ENCODE measurements at regions not wholly inside any gene's neighbourhood (a gene's known extent, or its start where the extent isn't known, plus 50 kb on each side); places are given as distances from the start of the nearest gene placed in this dataset.

- TF ChIP-seq NR2C2 (IDR thresholded peaks at IDR 0.05; ENCODE audit: borderline replicate concordance, control insufficient read depth, insufficient read length, low read depth): no peak
- no peak for TF ChIP-seq ZNF384 (IDR thresholded peaks at IDR 0.05; ENCODE audit: borderline replicate concordance, low read depth, low read length)
- no peak for TF ChIP-seq JUND (IDR thresholded peaks at IDR 0.05; ENCODE audit: low read depth, low read length)
- TF ChIP-seq SIX5 (IDR thresholded peaks at IDR 0.05; ENCODE audit: low read depth, low read length, severe bottlenecking): no peak
- no peak for TF ChIP-seq ZBTB33 (IDR thresholded peaks at IDR 0.05)
- no peak for TF ChIP-seq HCFC1 (IDR thresholded peaks at IDR 0.05; ENCODE audit: low read length)
- TF ChIP-seq MEF2A (IDR thresholded peaks at IDR 0.05; ENCODE audit: insufficient read depth, low read depth, low read length): no peak
- TF ChIP-seq MEF2B (IDR thresholded peaks at IDR 0.05; ENCODE audit: partially characterized antibody, poor library complexity, severe bottlenecking): no peak
- ATAC-seq (no peak), FAIRE-seq (no peak), DNase-seq (ENCODE audit: low read depth, low spot score) (no peak)
- H3K4me3 ChIP-seq: no peak overlapping the region
- ChIA-PET SMC1A (ENCODE audit: uncharacterized antibody, unreplicated experiment) (no interaction called here), POLR2A (no interaction called here), RAD21 (ENCODE audit: unreplicated experiment) (no interaction called here), CTCF (no interaction called here)
- no peaks in the 10 kb centered on the region for H3K27me3 ChIP-seq (replicated peaks in 1 of 2; ENCODE audit: control insufficient read depth in 2 of 2, insufficient read depth in 2 of 2, low read length in 1 of 2)
- H3K27ac ChIP-seq (ENCODE audit: control insufficient read depth, insufficient read depth): no peak overlapping the region
- intact Hi-C loops (cut with micrococcal nuclease; ENCODE audit: unreplicated experiment): no loop called here
- H2AFZ ChIP-seq (ENCODE audit: control insufficient read depth, low read depth, low read length): no peak overlapping the region
- no peaks in the 10 kb centered on the region for H3K4me1 ChIP-seq (ENCODE audit: control insufficient read depth, insufficient read depth, low read length)
- in situ Hi-C loops (cut with MboI): no loop called here
- no peaks in the 10 kb centered on the region for H4K20me1 ChIP-seq (ENCODE audit: control insufficient read depth, insufficient read depth)
- no peak overlapping the region for H3K4me2 ChIP-seq (ENCODE audit: control insufficient read depth, insufficient read depth)
- WGBS (ENCODE audit: insufficient coverage, insufficient replicate concordance, low lambda C conversion rate, missing lambda C conversion rate): 0% methylated on average over 3 of the region's 3 CpGs
- no peaks in the 10 kb centered on the region for H3K36me3 ChIP-seq (ENCODE audit: control insufficient read depth in 2 of 2, insufficient read depth in 2 of 2, low read length in 1 of 2)
- H3K79me2 ChIP-seq (ENCODE audit: control insufficient read depth, insufficient read depth, low read length): no peaks in the 10 kb centered on the region
- H3K9ac ChIP-seq (ENCODE audit: control insufficient read depth, insufficient read depth, low read length): no peak overlapping the region
- BruUV-seq (replicated peaks): no TSS peak
- H3K9me3 ChIP-seq (replicated peaks; ENCODE audit: control insufficient read depth, insufficient read depth, low read length): no peaks in the 10 kb centered on the region
Observed at GRCh38 chr12:114294303-114294685, 111.7 kb downstream of the TBX5 start.

Measured in GM12878 (cell line).